C4-2B (cell line): ENCODE measurements at regions not wholly inside any gene's neighbourhood (a gene's known extent, or its start where the extent isn't known, plus 50 kb on each side); places are given as distances from the start of the nearest gene placed in this dataset.

Experiments used
- CTCF ChIP-seq: fragments of 450-650 bp; conservative IDR thresholded peaks from 2 replicates; pipeline ENCODE4 v1.5.1; 2017; ENCODE audit warnings: mild to moderate bottlenecking
- ZFX ChIP-seq: fragments of 450-650 bp; IDR thresholded peaks from 2 replicates; pipeline ENCODE4 v1.6.1; 2017

GRCh38 chr22:22033803-22034468 is 51.3 kb upstream of the TOP3B start:
- no peak for TF ChIP-seq CTCF
- no peak for TF ChIP-seq ZFX
